GM12872 (cell line): ENCODE measurements at regions not wholly inside any gene's neighbourhood (a gene's known extent, or its start where the extent isn't known, plus 50 kb on each side); places are given as distances from the start of the nearest gene placed in this dataset.

Experiments used
- CTCF ChIP-seq: IDR thresholded peaks from 3 replicates; pipeline ENCODE4 v1.5.1; 2011; ENCODE audit warnings: low read depth, mild to moderate bottlenecking, low read length, moderate library complexity; ENCODE audit not compliant: insufficient read depth

GRCh38 chr10:125441151-125441550 lies 241.8 kb downstream of the TEX36 start:
- no peak for TF ChIP-seq CTCF

- no peak for TF ChIP-seq CTCF
Measured at GRCh38 chr10:125431149-125431548, 251.8 kb downstream of the TEX36 start.

GRCh38 chr10:125428054-125428453 lies 254.9 kb downstream of the TEX36 start:
- TF ChIP-seq CTCF, result no peak

- no peak for TF ChIP-seq CTCF
Measured at GRCh38 chr10:125424191-125424847, 258.6 kb downstream of the TEX36 start.

GRCh38 chr10:125423569-125423968 lies 259.4 kb downstream of the TEX36 start:
- TF ChIP-seq CTCF, result no peak

- TF ChIP-seq CTCF, result no peak
Measured at GRCh38 chr10:125419831-125420230, 259.5 kb upstream of the CTBP2 start.

GRCh38 chr10:125419146-125419545 lies 258.8 kb upstream of the CTBP2 start:
- TF ChIP-seq CTCF, result no peak
